ENCODE measurements at regions not wholly inside any gene's neighbourhood (a gene's known extent, or its start where the extent isn't known, plus 50 kb on each side); places are given as distances from the start of the nearest gene placed in this dataset.

DNA sequence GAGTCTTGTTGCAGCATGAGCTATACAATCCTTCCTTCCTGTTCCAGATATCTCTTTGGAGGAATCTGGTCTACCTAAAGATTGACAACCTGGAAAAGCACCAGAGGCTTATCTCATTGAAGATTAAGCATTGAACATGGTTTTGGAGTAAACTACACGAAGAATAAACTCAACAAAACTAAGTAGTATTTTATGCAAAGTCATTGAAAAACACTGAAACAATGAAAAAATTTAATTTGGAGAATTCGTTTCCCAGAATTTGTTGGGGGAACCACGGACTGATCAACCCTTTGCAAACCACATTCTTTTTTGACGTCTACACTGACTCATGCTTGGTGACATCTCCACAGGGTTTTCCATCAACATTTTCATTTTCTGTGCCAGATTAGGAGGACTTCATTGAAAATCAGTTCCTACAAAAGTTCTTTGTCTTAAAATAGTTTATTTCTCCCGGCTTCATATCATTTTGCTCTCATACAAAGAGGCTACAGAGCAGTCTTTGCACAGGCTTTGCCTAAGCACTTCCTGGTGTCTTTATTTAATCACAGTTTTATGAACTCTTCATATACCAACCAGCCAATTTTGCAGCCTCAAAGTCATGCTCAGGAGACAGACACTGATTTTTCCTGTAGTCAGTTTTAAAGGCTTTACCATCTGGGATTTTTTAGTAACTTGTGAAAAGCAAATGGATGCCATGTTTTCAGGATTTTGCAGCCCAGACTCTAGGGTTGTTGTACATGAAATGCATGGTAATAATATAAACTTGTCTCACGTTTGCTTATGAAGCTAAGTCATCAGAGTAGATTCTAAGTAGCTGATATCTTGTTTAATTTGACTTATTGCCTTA, 186.3 kb downstream of the C11orf91 start:
- TF ChIP-seq, protein P1, sequence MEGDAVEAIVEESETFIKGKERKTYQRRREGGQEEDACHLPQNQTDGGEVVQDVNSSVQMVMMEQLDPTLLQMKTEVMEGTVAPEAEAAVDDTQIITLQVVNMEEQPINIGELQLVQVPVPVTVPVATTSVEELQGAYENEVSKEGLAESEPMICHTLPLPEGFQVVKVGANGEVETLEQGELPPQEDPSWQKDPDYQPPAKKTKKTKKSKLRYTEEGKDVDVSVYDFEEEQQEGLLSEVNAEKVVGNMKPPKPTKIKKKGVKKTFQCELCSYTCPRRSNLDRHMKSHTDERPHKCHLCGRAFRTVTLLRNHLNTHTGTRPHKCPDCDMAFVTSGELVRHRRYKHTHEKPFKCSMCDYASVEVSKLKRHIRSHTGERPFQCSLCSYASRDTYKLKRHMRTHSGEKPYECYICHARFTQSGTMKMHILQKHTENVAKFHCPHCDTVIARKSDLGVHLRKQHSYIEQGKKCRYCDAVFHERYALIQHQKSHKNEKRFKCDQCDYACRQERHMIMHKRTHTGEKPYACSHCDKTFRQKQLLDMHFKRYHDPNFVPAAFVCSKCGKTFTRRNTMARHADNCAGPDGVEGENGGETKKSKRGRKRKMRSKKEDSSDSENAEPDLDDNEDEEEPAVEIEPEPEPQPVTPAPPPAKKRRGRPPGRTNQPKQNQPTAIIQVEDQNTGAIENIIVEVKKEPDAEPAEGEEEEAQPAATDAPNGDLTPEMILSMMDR (IDR thresholded peaks at IDR 0.05) = no peak
- no peak for TF ChIP-seq POLR2A (IDR thresholded peaks at IDR 0.05)

All from uterus (tissue), 2 donors.